H1 (cell line): ENCODE measurements at regions not wholly inside any gene's neighbourhood (a gene's known extent, or its start where the extent isn't known, plus 50 kb on each side); places are given as distances from the start of the nearest gene placed in this dataset.

ENCODE experiments used
- CBX8 ChIP-seq: fragments of 300-800, 300-1000 bp; sonication (generic); IDR thresholded peaks from 2 replicates; pipeline ENCODE4 v1.7.1; 2016; ENCODE audit warnings: low read depth, low read length, borderline replicate concordance
- CHD1 ChIP-seq: IDR thresholded peaks from 2 replicates; pipeline ENCODE4 v1.6.1; 2012; ENCODE audit warnings: low read depth, low read length, improper control_type of control experiment
- JUN ChIP-seq: IDR thresholded peaks from 2 replicates; pipeline ENCODE4 v1.6.1; 2011; ENCODE audit warnings: low read depth, mild to moderate bottlenecking, improper control_type of control experiment, low read length
- KDM5A ChIP-seq: fragments of 200-600 bp; IDR thresholded peaks from 2 replicates; pipeline ENCODE4 v1.7.1; 2012; ENCODE audit warnings: mild to moderate bottlenecking, low read length, inconsistent platforms, mixed read lengths
- ZNF274 ChIP-seq: IDR thresholded peaks from 2 replicates; pipeline ENCODE4 v1.7.0; 2012; ENCODE audit warnings: low read length, borderline replicate concordance; ENCODE audit errors: extremely low read depth
- TF ChIP-seq, protein P1 (sequence below), 3 experiments: IDR thresholded peaks; 1 replicate in 2 of 3; 2 replicates in 1 of 3; pipeline versions ENCODE4 v1.5.1 to v1.6.1; 2011; ENCODE audit warnings: low read length in 3 of 3, mild to moderate bottlenecking in 3 of 3, inconsistent platforms in 2 of 3, low read depth in 1 of 3, moderate library complexity in 1 of 3; ENCODE audit not compliant: insufficient read depth in 1 of 3; ENCODE audit errors: control extremely low read depth in 1 of 3

GRCh38 chr4:103982454-103982853 lies 262.7 kb upstream of the TACR3 start:
- TF ChIP-seq, protein P1, sequence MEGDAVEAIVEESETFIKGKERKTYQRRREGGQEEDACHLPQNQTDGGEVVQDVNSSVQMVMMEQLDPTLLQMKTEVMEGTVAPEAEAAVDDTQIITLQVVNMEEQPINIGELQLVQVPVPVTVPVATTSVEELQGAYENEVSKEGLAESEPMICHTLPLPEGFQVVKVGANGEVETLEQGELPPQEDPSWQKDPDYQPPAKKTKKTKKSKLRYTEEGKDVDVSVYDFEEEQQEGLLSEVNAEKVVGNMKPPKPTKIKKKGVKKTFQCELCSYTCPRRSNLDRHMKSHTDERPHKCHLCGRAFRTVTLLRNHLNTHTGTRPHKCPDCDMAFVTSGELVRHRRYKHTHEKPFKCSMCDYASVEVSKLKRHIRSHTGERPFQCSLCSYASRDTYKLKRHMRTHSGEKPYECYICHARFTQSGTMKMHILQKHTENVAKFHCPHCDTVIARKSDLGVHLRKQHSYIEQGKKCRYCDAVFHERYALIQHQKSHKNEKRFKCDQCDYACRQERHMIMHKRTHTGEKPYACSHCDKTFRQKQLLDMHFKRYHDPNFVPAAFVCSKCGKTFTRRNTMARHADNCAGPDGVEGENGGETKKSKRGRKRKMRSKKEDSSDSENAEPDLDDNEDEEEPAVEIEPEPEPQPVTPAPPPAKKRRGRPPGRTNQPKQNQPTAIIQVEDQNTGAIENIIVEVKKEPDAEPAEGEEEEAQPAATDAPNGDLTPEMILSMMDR (IDR thresholded peaks at IDR 0.05; ENCODE audit: control extremely low read depth in 1 of 3, insufficient read depth in 1 of 3, low read depth in 1 of 3, low read length in 3 of 3) = no peak
- TF ChIP-seq KDM5A (no peak), JUN (no peak), ZNF274 (no peak), CBX8 (no peak), CHD1 (no peak)
